A673 (cell line): ENCODE measurements at regions not wholly inside any gene's neighbourhood (a gene's known extent, or its start where the extent isn't known, plus 50 kb on each side); places are given as distances from the start of the nearest gene placed in this dataset.

Source experiments
- BruUV-seq: library from RNA; stranded (reverse); fragments of 400-500 nt; replicated peaks from 2 replicates; lab custom pipeline; 2021; lab: Mats Ljungman, UMichigan
- CTCF ChIA-PET: fragments of 300-600 bp; sonication (Branson Sonifier 250); formaldehyde crosslinking; loops from one replicate; lab custom pipeline; 2022; ENCODE audit warnings: antibody characterized with exemption; lab: Charles Lee
- POLR2A ChIA-PET: fragments of 300-600 bp; sonication (Branson Sonifier 250); formaldehyde crosslinking; loops from one replicate; lab custom pipeline; 2022; ENCODE audit warnings: antibody characterized with exemption; ENCODE audit not compliant: low non-redundant PET; lab: Charles Lee
- DNase-seq: peaks from one replicate; pipeline ENCODE4 v3.0.0-alpha.2; 2015; ENCODE audit warnings: low spot score
- H3K27ac ChIP-seq: fragments of 200-600 bp; sonication (generic); 2 replicates; pipeline ENCODE4 v1.5.1; 2016; ENCODE audit warnings: mixed run types, low read depth, mild to moderate bottlenecking, mixed read lengths, antibody characterized with exemption, low read length; ENCODE audit not compliant: poor library complexity, severe bottlenecking
- H3K27me3 ChIP-seq: fragments of 200-600 bp; sonication (generic); replicated peaks from 2 replicates; pipeline ENCODE4 v1.6.1; 2017; ENCODE audit warnings: mixed run types, low read depth, mild to moderate bottlenecking, mixed read lengths, antibody characterized with exemption, low read length; ENCODE audit not compliant: insufficient read depth, poor library complexity
- H3K36me3 ChIP-seq: fragments of 200-600 bp; sonication (generic); 2 replicates; pipeline ENCODE4 v1.6.1; 2016; ENCODE audit warnings: mixed run types, mild to moderate bottlenecking, mixed read lengths, antibody characterized with exemption, low read length; ENCODE audit not compliant: insufficient read depth, poor library complexity, severe bottlenecking
- H3K4me1 ChIP-seq: fragments of 200-600 bp; sonication (generic); 2 replicates; pipeline ENCODE4 v1.6.1; 2017; ENCODE audit warnings: mixed run types, mild to moderate bottlenecking, mixed read lengths, antibody characterized with exemption, low read length; ENCODE audit not compliant: insufficient read depth, poor library complexity, severe bottlenecking
- H3K4me3 ChIP-seq: fragments of 200-600 bp; sonication (generic); 2 replicates; pipeline ENCODE4 v1.5.1; 2016; ENCODE audit warnings: low read depth, mixed run types, mild to moderate bottlenecking, mixed read lengths, low read length; ENCODE audit not compliant: poor library complexity, severe bottlenecking
- H3K9me3 ChIP-seq: fragments of 200-600 bp; sonication (generic); 2 replicates; pipeline ENCODE4 v1.6.1; 2016; ENCODE audit warnings: mixed run types, low read depth, mild to moderate bottlenecking, mixed read lengths, antibody characterized with exemption, low read length; ENCODE audit not compliant: poor library complexity, severe bottlenecking
- CTCF ChIP-seq: fragments of 300-800, 200-600 bp; sonication (generic); conservative IDR thresholded peaks from 2 replicates; pipeline ENCODE4 v1.5.1; 2017; ENCODE audit warnings: low read depth, mild to moderate bottlenecking, antibody characterized with exemption, low read length, moderate library complexity, mixed read lengths
- EZH2 ChIP-seq: fragments of 200-600 bp; sonication (generic); IDR thresholded peaks from 2 replicates; pipeline ENCODE4 v1.6.1; 2017; ENCODE audit warnings: borderline replicate concordance, low read depth, mild to moderate bottlenecking, mixed read lengths, antibody characterized with exemption, low read length; ENCODE audit not compliant: poor library complexity, severe bottlenecking
- intact Hi-C: fragments of 100-400 bp; cut with micrococcal nuclease; formaldehyde crosslinking; loops from one replicate; pipeline ENCODE4 v1.10.0; 2022; ENCODE audit not compliant: unreplicated experiment

GRCh38 chr1:187909382-187909781, 1080.6 kb downstream of the PLA2G4A start:
- POLR2A ChIA-PET: no interaction called here
- H3K27me3 ChIP-seq: no peaks in the 10 kb centered on the region
- intact Hi-C loops: no loop called here
- BruUV-seq: no TSS peak
- H3K27ac ChIP-seq: no peak overlapping the region
- H3K36me3 ChIP-seq: no peaks in the 10 kb centered on the region
- DNase-seq: no peak
- H3K4me3 ChIP-seq: no peak overlapping the region
- no peaks in the 10 kb centered on the region for H3K4me1 ChIP-seq
- no peak for TF ChIP-seq EZH2
- no peak for TF ChIP-seq CTCF
- CTCF ChIA-PET: no interaction called here
- no peaks in the 10 kb centered on the region for H3K9me3 ChIP-seq

GRCh38 chr1:187911820-187912219, 1083.1 kb downstream of the PLA2G4A start:
- TF ChIP-seq CTCF: no peak
- no peak for TF ChIP-seq EZH2
- no peaks in the 10 kb centered on the region for H3K9me3 ChIP-seq
- H3K27ac ChIP-seq: no peak overlapping the region
- ChIA-PET CTCF (no interaction called here), POLR2A (no interaction called here)
- H3K4me3 ChIP-seq: no peak overlapping the region
- H3K36me3 ChIP-seq: no peaks in the 10 kb centered on the region
- DNase-seq: no peak
- no TSS peak for BruUV-seq
- intact Hi-C loops: no loop called here
- no peaks in the 10 kb centered on the region for H3K4me1 ChIP-seq
- no peaks in the 10 kb centered on the region for H3K27me3 ChIP-seq

GRCh38 chr1:187920976-187921375, 1092.2 kb downstream of the PLA2G4A start:
- POLR2A ChIA-PET: no interaction called here
- H3K9me3 ChIP-seq: no peaks in the 10 kb centered on the region
- BruUV-seq: no TSS peak
- CTCF ChIA-PET: no interaction called here
- no peak overlapping the region for H3K27ac ChIP-seq
- no peaks in the 10 kb centered on the region for H3K4me1 ChIP-seq
- TF ChIP-seq CTCF (no peak), EZH2 (no peak)
- no peak overlapping the region for H3K4me3 ChIP-seq
- intact Hi-C loops: loop anchor here (10.0 kb wide), 1 partner anchor 656 kb away; no protein-coding TSS in a partner anchor
- no peak for DNase-seq
- H3K27me3 ChIP-seq: no peaks in the 10 kb centered on the region
- no peaks in the 10 kb centered on the region for H3K36me3 ChIP-seq
